ENCODE measurements at regions not wholly inside any gene's neighbourhood (a gene's known extent, or its start where the extent isn't known, plus 50 kb on each side); places are given as distances from the start of the nearest gene placed in this dataset.
"Not testable (repeated sequence)": the region's sequence is repeated elsewhere in the genome, so short reads cannot be mapped to it uniquely, and the experiment has no call there.

DNA sequence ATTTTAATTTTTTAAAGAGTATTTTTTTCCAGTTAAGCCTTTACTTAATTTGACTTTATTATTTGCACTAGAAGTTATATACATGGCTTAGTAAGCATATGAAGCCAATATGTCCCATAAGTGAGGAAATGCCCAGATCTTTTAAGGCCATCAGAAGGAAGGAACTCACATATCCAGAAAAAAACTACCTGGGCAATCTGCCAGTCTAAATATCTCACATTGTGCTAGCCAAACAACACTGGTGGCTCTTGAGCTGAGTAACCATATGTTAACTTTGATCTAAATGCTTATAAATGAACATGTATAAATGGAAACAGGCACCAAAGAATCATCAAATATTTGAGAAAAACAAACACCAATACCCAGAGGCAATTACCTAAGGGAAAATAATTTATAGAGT, 138.6 kb upstream of the APOOL start:
- Mint-ChIP-seq H3K36me3 (no peaks in the 10 kb centered on the region), H3K27ac (no peak overlapping the region), H3K9me3 (peaks cover 2% of the 10 kb centered on the region in 2 donors), H3K4me3 (no peak overlapping the region), H3K4me1 (no peaks in the 10 kb centered on the region), H3K27me3 (ENCODE audit: low read depth in 2 of 2) (no peaks in the 10 kb centered on the region)
- ATAC-seq = no peak
- TF ChIP-seq, protein P1, sequence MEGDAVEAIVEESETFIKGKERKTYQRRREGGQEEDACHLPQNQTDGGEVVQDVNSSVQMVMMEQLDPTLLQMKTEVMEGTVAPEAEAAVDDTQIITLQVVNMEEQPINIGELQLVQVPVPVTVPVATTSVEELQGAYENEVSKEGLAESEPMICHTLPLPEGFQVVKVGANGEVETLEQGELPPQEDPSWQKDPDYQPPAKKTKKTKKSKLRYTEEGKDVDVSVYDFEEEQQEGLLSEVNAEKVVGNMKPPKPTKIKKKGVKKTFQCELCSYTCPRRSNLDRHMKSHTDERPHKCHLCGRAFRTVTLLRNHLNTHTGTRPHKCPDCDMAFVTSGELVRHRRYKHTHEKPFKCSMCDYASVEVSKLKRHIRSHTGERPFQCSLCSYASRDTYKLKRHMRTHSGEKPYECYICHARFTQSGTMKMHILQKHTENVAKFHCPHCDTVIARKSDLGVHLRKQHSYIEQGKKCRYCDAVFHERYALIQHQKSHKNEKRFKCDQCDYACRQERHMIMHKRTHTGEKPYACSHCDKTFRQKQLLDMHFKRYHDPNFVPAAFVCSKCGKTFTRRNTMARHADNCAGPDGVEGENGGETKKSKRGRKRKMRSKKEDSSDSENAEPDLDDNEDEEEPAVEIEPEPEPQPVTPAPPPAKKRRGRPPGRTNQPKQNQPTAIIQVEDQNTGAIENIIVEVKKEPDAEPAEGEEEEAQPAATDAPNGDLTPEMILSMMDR (IDR thresholded peaks at IDR 0.05) = no peak
- Histone ChIP-seq H3K36me3 (ENCODE audit: control insufficient read depth, insufficient read depth, low read length) (no peaks in the 10 kb centered on the region), H3K4me3 (ENCODE audit: low read length) (no peak overlapping the region), H3K4me1 (ENCODE audit: control insufficient read depth, insufficient read depth, low read length) (no peaks in the 10 kb centered on the region), H3K27ac (ENCODE audit: low read length) (no peak overlapping the region), H3K9me3 (ENCODE audit: control insufficient read depth, insufficient read depth, low read length) (peaks cover 3% of the 10 kb centered on the region), H3K27me3 (ENCODE audit: control insufficient read depth, insufficient read depth, low read length) (no peaks in the 10 kb centered on the region)
- no peak for DNase-seq
- intact Hi-C loops (cut with micrococcal nuclease) = no loop called here

DNA sequence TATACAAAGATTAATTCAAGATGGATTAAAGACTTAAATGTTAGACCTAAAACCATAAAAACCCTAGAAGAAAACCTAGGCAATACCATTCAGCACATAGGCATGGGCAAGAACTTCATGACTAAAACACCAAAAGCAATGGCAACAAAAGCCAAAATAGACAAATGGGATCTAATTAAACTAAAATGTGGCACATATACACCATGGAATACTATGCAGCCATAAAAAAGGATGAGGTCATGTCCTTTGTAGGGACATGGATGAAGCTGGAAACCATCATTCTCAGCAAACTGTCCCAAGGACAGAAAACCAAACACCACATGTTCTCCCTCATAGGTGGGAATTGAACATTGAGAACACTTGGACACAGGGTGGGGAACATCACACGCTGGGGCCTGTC, 133.4 kb upstream of the APOOL start:
- H3K4me3 ChIP-seq (ENCODE audit: low read length); H3K27me3 Mint-ChIP-seq (ENCODE audit: low read depth in 2 of 2); H3K4me1 ChIP-seq (ENCODE audit: control insufficient read depth, insufficient read depth, low read length); H3K27ac ChIP-seq (ENCODE audit: low read length); H3K4me3 Mint-ChIP-seq; H3K9me3 ChIP-seq (ENCODE audit: control insufficient read depth, insufficient read depth, low read length); H3K36me3 Mint-ChIP-seq; H3K4me1 Mint-ChIP-seq; H3K27ac Mint-ChIP-seq; H3K36me3 ChIP-seq (ENCODE audit: control insufficient read depth, insufficient read depth, low read length); H3K9me3 Mint-ChIP-seq; H3K27me3 ChIP-seq (ENCODE audit: control insufficient read depth, insufficient read depth, low read length); ATAC-seq; intact Hi-C loops (cut with micrococcal nuclease); DNase-seq: not testable (repeated sequence)
- WGBS (ENCODE audit: insufficient coverage) = 100% methylated on average over 1 of the region's 1 CpG

DNA sequence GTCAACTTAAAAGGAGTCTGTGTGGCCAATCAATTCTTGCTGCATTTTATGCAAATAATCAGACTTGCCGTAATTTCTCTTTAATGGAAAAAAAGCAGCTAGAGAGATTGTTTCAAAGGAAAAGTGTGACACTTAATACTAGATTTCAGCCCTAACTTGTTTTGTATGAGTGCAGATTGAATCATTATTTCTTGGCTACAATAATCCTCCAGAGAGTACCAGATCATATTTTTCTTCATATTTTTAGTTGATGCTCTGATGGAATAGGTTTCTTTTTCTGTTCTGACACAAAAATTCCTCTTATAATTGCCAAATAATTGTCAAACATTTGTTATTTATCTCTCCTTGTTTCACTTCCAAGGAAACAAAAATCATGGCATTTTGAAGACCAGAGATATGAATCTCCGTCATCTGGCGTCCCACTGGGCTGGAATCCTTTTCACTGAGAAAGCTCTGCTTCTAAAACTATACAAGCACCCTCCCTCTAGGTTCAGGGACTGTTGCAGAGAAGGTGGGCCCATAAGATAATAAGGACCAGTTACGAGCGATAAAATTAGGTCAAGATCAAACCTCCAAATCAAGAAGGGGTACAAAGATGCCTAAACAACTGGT, 131.4 kb upstream of the APOOL start:
- not testable (repeated sequence) for H3K27me3 Mint-ChIP-seq (ENCODE audit: low read depth in 2 of 2); H3K9me3 Mint-ChIP-seq; H3K27ac Mint-ChIP-seq

DNA sequence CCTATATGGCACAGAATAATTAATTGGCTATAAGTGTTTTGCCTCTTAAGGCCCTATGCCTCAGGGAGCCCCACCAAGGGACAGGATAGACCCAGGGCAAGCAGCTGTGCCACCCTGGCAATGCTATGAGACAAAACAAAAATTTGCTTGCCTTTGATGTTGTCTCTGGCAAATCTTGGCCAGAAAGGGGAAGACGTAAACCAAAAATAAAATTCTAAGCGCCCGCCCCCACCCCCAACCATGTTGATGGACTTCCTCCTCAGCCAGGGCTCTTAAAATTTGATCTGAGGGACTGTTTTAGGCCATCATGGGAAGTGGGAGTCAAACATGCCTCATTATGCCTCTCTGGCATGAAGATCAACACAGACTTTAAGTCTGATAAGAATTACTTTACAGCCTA, 130.5 kb upstream of the APOOL start:
- 0% methylated on average over 1 of the region's 3 CpGs for WGBS (ENCODE audit: insufficient coverage)
- no peak for ATAC-seq
- Histone ChIP-seq H3K4me3 (ENCODE audit: low read length) (no peak overlapping the region), H3K9me3 (ENCODE audit: control insufficient read depth, insufficient read depth, low read length) (peaks cover 3% of the 10 kb centered on the region), H3K27me3 (ENCODE audit: control insufficient read depth, insufficient read depth, low read length) (no peaks in the 10 kb centered on the region), H3K4me1 (ENCODE audit: control insufficient read depth, insufficient read depth, low read length) (no peaks in the 10 kb centered on the region), H3K36me3 (ENCODE audit: control insufficient read depth, insufficient read depth, low read length) (no peaks in the 10 kb centered on the region), H3K27ac (ENCODE audit: low read length) (no peak overlapping the region)
- intact Hi-C loops (cut with micrococcal nuclease) = no loop called here
- Mint-ChIP-seq H3K4me1 (no peaks in the 10 kb centered on the region), H3K9me3 (peaks cover 0 to 4% of the 10 kb centered on the region in 2 donors), H3K27me3 (ENCODE audit: low read depth in 2 of 2) (no peaks in the 10 kb centered on the region), H3K36me3 (no peaks in the 10 kb centered on the region), H3K4me3 (no peak overlapping the region), H3K27ac (no peak overlapping the region)
- TF ChIP-seq, protein P1 (IDR thresholded peaks at IDR 0.05) = no peak
- DNase-seq = no peak

More for the DNA sequence above, 131.4 kb upstream of the APOOL start:
- H3K27me3 ChIP-seq (ENCODE audit: control insufficient read depth, insufficient read depth, low read length); H3K4me1 ChIP-seq (ENCODE audit: control insufficient read depth, insufficient read depth, low read length); ATAC-seq; intact Hi-C loops (cut with micrococcal nuclease); H3K36me3 ChIP-seq (ENCODE audit: control insufficient read depth, insufficient read depth, low read length); H3K4me3 ChIP-seq (ENCODE audit: low read length); DNase-seq; H3K9me3 ChIP-seq (ENCODE audit: control insufficient read depth, insufficient read depth, low read length); H3K4me1 Mint-ChIP-seq; H3K27ac ChIP-seq (ENCODE audit: low read length); H3K36me3 Mint-ChIP-seq; H3K4me3 Mint-ChIP-seq: not testable (repeated sequence)
- WGBS (ENCODE audit: insufficient coverage) = 80% methylated on average over 2 of the region's 5 CpGs

DNA sequence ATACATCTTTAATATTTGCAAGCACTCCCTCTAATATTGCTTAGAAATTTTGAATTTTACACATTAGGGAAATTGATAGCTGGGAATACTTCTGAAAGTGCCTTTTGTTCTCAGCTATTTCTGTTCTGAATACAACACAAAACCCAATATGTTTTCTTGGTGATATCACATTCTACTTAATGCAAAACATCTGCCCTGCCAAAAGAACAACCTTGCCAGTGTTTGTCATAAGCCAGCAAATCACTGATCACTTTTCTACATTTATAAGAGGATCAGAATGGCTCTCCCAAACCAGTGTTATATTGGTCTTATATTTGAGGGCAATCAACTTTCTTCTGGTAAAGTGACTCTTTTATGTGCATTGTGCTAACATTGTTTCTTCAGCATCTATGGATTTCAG, 126.8 kb upstream of the APOOL start:
- DNase-seq = no peak
- Mint-ChIP-seq H3K4me3 (no peak overlapping the region), H3K9me3 (peaks cover 0 to 2% of the 10 kb centered on the region in 2 donors), H3K36me3 (no peaks in the 10 kb centered on the region), H3K4me1 (no peaks in the 10 kb centered on the region), H3K27me3 (ENCODE audit: low read depth in 2 of 2) (no peaks in the 10 kb centered on the region), H3K27ac (no peak overlapping the region)
- Histone ChIP-seq H3K27ac (ENCODE audit: low read length) (no peak overlapping the region), H3K4me1 (ENCODE audit: control insufficient read depth, insufficient read depth, low read length) (no peaks in the 10 kb centered on the region), H3K27me3 (ENCODE audit: control insufficient read depth, insufficient read depth, low read length) (no peaks in the 10 kb centered on the region), H3K36me3 (ENCODE audit: control insufficient read depth, insufficient read depth, low read length) (no peaks in the 10 kb centered on the region), H3K9me3 (ENCODE audit: control insufficient read depth, insufficient read depth, low read length) (no peaks in the 10 kb centered on the region), H3K4me3 (ENCODE audit: low read length) (no peak overlapping the region)
- TF ChIP-seq, protein P1 (IDR thresholded peaks at IDR 0.05) = no peak
- ATAC-seq = no peak
- intact Hi-C loops (cut with micrococcal nuclease) = no loop called here

All from natural killer cell (primary cell).